T-helper 9 cell (primary cell): ENCODE measurements at regions not wholly inside any gene's neighbourhood (a gene's known extent, or its start where the extent isn't known, plus 50 kb on each side); places are given as distances from the start of the nearest gene placed in this dataset.
"Not testable (repeated sequence)": the region's sequence is repeated elsewhere in the genome, so short reads cannot be mapped to it uniquely, and the experiment has no call there.

ENCODE experiments used
- DNase-seq: peaks from one replicate; pipeline ENCODE4 v3.0.0-alpha.2; 2020

DNA sequence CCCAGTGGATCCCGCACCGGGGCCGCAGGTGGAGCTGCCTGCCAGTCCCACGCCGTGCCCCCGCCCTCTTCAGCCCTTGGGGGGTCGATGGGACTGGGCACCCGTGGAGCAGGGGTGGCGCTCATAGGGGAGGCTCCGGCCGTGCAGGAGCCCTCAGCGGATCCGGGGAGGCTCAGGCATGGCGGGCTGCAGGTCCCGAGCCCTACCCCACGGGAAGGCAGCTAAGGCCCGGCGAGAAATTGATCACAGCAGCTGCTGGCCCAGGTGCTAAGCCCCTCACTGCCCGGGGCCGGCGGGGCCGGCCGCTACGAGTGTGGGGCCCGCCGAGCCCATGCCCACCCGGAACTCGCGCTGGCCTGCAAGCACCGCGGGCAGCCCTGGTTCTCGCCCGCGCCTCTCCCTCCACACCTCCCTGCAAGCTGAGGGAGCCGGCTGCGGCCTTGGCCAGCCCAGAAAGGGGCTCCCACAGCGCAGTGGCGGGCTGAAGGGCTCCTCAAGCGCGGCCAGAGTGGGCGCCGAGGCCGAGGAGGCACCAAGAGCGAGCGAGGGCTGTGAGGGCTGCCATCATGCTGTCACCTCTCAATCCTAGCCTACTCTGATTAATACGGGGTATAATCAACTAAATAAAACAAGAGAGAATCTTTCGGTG, 56.5 kb upstream of the ABHD2 start:
- not testable (repeated sequence) for DNase-seq

DNA sequence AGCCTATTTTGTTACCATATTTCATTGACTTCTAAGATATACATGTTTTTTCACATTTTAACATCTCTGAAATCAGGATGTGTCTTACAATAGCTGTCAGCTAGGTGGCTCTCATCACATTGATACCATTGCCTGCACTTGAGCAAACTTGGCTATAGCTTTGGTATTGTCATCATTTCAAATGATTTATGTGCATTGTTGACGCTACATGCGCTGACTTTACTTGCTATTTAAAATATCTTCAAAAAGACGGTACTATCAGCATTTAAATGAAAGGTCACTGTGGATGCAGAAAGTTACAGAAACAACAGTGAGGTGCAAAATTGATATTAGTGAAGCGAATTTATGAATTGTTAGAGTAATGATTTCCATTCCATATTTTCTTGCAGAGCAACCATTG, 54.0 kb upstream of the ABHD2 start:
- no peak for DNase-seq

DNA sequence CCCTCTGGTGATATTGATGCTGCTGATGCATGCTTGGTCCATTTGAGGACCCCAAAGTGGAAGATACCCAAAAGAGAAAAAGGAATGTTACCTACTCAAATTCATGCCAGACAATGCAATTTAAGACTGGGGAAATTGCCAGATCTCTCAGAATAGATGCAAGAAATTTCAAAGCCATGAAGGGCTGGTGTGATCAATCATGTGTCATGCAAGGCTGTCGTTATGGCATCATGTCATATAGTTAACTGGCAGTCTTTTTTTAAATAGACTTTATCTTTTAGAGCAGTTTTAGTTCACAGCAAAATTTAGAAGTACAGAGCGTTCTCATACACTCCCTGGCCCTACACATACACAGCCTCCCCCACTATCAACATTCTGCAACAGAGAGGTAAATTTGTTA, 53.1 kb upstream of the ABHD2 start:
- DNase-seq: no peak

DNA sequence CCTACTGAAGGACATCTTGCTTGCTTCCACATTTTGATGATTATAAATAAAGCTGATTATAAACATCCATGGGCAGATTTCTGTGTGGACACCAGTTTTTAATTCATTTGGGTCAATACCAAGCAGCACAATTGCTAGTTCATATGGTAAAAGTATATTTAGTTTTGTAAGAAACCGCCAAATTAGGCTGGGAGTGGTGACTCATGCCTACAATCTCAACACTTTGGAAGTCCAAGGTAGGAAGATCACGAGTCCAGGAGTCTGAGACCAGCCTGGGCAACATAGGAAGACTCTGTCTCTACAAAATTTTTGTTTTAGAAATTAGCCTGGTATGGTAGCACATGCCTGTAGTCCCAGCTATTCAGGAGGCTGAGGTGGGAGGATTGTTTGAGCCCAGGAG, 52.6 kb upstream of the ABHD2 start:
- no peak for DNase-seq

DNA sequence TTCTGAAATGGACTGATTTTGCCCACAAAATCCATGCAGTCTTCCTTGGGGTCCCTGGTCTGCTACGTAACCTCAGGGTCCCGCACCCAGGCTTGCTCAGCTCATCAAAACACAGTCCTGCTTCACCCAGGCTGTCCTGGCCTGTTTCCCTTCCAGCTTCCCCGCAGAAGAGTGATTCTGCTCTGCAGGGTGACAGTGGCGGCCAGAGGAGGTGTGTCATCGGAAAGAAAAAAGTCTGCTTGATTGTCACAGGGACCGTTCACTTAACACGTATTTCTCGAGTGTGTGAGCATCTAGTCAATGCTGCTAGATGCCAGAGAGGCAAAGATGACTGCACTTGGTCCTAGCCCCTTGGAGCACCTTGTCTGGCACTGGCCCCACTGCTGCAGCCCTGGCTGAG, 50.1 kb upstream of the ABHD2 start:
- no peak for DNase-seq
